ENCODE measurements at regions not wholly inside any gene's neighbourhood (a gene's known extent, or its start where the extent isn't known, plus 50 kb on each side); places are given as distances from the start of the nearest gene placed in this dataset.

- H3K27me3 ChIP-seq (ENCODE audit: control insufficient read depth in 2 of 2, insufficient read depth in 2 of 2, low read length in 2 of 2) = no peaks in the 10 kb centered on the region
- DNase-seq = no peak
- intact Hi-C loops (cut with micrococcal nuclease) = no loop called here
- H3K27ac ChIP-seq (ENCODE audit: low read depth in 1 of 2, low read length in 2 of 2) = no peak overlapping the region
- H3K4me2 ChIP-seq (replicated peaks; ENCODE audit: extremely low read depth, low read length, poor library complexity, severe bottlenecking) = no peak overlapping the region
- H3K36me3 Mint-ChIP-seq = no peaks in the 10 kb centered on the region
- no peak overlapping the region for H3K4me3 Mint-ChIP-seq
- H3K4me1 Mint-ChIP-seq = no peaks in the 10 kb centered on the region
- no peaks in the 10 kb centered on the region for H3K36me3 ChIP-seq (replicated peaks in 1 of 2; ENCODE audit: control insufficient read depth in 1 of 2, insufficient read depth in 2 of 2, low read length in 2 of 2)
- H2AFZ ChIP-seq (ENCODE audit: insufficient read depth, low read depth, low read length, poor library complexity, severe bottlenecking) = no peak overlapping the region
- no peaks in the 10 kb centered on the region for H3K4me1 ChIP-seq (ENCODE audit: control insufficient read depth in 1 of 2, insufficient read depth in 2 of 2, low read length in 2 of 2)
- H3K9ac ChIP-seq (ENCODE audit: insufficient read depth, low read length, poor library complexity, severe bottlenecking) = no peak overlapping the region
- H3K79me2 ChIP-seq (ENCODE audit: insufficient read depth, low read length) = no peaks in the 10 kb centered on the region
- no peaks in the 10 kb centered on the region for H4K20me1 ChIP-seq (ENCODE audit: insufficient read depth, low read length)
- H3K27ac Mint-ChIP-seq = no peak overlapping the region
- TF ChIP-seq CTCF (IDR thresholded peaks at IDR 0.05) = no peak
- WGBS (ENCODE audit: insufficient coverage) = 95% methylated on average over 8 of the region's 9 CpGs
- H3K27me3 Mint-ChIP-seq (ENCODE audit: low read depth in 3 of 3) = peaks cover 1 to 9% (median 5%) of the 10 kb centered on the region in 3 donors
- H3K9me3 ChIP-seq (replicated peaks in 1 of 2; ENCODE audit: control insufficient read depth in 1 of 2, insufficient read depth in 1 of 2, low read length in 2 of 2) = no peaks in the 10 kb centered on the region
- peaks cover 3 to 13% (median 6%) of the 10 kb centered on the region in 7 donors for H3K9me3 Mint-ChIP-seq
- H3K4me3 ChIP-seq (replicated peaks in 1 of 3; ENCODE audit: low read depth in 2 of 3, low read length in 3 of 3) = no peak overlapping the region
Observed at GRCh38 chr10:121648493-121648892, 50.2 kb upstream of the FGFR2 start.

GRCh38 chr10:121648059-121648458 is 49.8 kb upstream of the FGFR2 start:
- no peak overlapping the region for H3K27ac Mint-ChIP-seq
- peaks cover 2 to 14% (median 6%) of the 10 kb centered on the region in 7 donors for H3K9me3 Mint-ChIP-seq
- no peak overlapping the region for H2AFZ ChIP-seq (ENCODE audit: insufficient read depth, low read depth, low read length, poor library complexity, severe bottlenecking)
- no peaks in the 10 kb centered on the region for H3K4me1 Mint-ChIP-seq
- H3K4me1 ChIP-seq (ENCODE audit: control insufficient read depth in 1 of 2, insufficient read depth in 2 of 2, low read length in 2 of 2) = no peaks in the 10 kb centered on the region
- H3K36me3 ChIP-seq (replicated peaks in 1 of 2; ENCODE audit: control insufficient read depth in 1 of 2, insufficient read depth in 2 of 2, low read length in 2 of 2) = no peaks in the 10 kb centered on the region
- H3K27me3 Mint-ChIP-seq (ENCODE audit: low read depth in 3 of 3) = peaks cover 1 to 6% (median 3%) of the 10 kb centered on the region in 3 donors
- TF ChIP-seq CTCF (IDR thresholded peaks at IDR 0.05) = no peak
- H3K27me3 ChIP-seq (ENCODE audit: control insufficient read depth in 2 of 2, insufficient read depth in 2 of 2, low read length in 2 of 2) = no peaks in the 10 kb centered on the region
- WGBS (ENCODE audit: insufficient coverage) = 60% methylated on average over 4 of the region's 7 CpGs
- H3K9me3 ChIP-seq (replicated peaks in 1 of 2; ENCODE audit: control insufficient read depth in 1 of 2, insufficient read depth in 1 of 2, low read length in 2 of 2) = no peaks in the 10 kb centered on the region
- H3K4me3 ChIP-seq (replicated peaks in 1 of 3; ENCODE audit: low read depth in 2 of 3, low read length in 3 of 3) = no peak overlapping the region
- no peak overlapping the region for H3K9ac ChIP-seq (ENCODE audit: insufficient read depth, low read length, poor library complexity, severe bottlenecking)
- H3K79me2 ChIP-seq (ENCODE audit: insufficient read depth, low read length) = no peaks in the 10 kb centered on the region
- intact Hi-C loops (cut with micrococcal nuclease) = no loop called here
- H3K36me3 Mint-ChIP-seq = no peaks in the 10 kb centered on the region
- H3K27ac ChIP-seq (ENCODE audit: low read depth in 1 of 2, low read length in 2 of 2) = no peak overlapping the region
- no peak for DNase-seq
- H3K4me2 ChIP-seq (replicated peaks; ENCODE audit: extremely low read depth, low read length, poor library complexity, severe bottlenecking) = no peak overlapping the region
- H4K20me1 ChIP-seq (ENCODE audit: insufficient read depth, low read length) = no peaks in the 10 kb centered on the region
- H3K4me3 Mint-ChIP-seq = no peak overlapping the region

Measured in CD14-positive monocyte (primary cell).